ENCODE measurements at regions not wholly inside any gene's neighbourhood (a gene's known extent, or its start where the extent isn't known, plus 50 kb on each side); places are given as distances from the start of the nearest gene placed in this dataset.

DNA sequence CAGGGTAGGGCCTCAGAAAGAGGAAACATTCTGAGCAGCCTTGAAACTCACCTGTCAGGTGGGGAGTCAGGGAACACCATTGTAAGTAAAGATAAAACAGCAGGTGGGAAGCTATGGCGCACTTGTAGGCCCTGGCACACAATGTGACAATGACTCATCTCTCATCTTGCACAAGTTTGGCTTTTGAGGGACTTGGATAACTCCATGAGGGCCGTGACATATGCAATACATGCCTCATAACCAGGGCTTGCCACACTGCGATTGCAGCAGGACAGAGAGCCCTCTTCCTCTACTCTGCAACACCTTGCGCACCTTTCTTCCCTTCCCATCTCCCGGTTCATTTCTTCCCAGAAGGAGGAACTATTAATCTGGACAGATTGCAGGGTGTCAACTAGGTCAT is 144.9 kb downstream of the CEP120 start:
- H4K8ac ChIP-seq (ENCODE audit: extremely low read depth, insufficient read depth, low read length), result no peak overlapping the region
- no peak overlapping the region for H2BK12ac ChIP-seq (ENCODE audit: low read depth, low read length)
- CTCF ChIA-PET (ENCODE audit: partially characterized antibody), result interaction anchor here (0.6 to 1.6 kb wide), 4 partner anchors 66 to 820 kb away, joined by 3 to 4 read pairs (median 3); no protein-coding TSS in a partner anchor
- no peaks in the 10 kb centered on the region for H3K23me2 ChIP-seq (ENCODE audit: low read depth, low read length)
- 84% methylated on average over 5 of the region's 5 CpGs; no CpG with 5 or more reads in 1 of the 2 experiments for WGBS, 2 experiments (ENCODE audit: extremely low coverage in 1 of 2, insufficient coverage in 1 of 2, insufficient read length in 1 of 2, insufficient replicate concordance in 2 of 2, low coverage in 1 of 2, low lambda C conversion rate in 2 of 2, missing lambda C conversion rate in 1 of 2)
- H4K20me1 ChIP-seq (replicated peaks in 1 of 2; ENCODE audit: control insufficient read depth in 1 of 2, insufficient read depth in 2 of 2, low read length in 2 of 2), result no peaks in the 10 kb centered on the region
- no peak overlapping the region for H3K23ac ChIP-seq (ENCODE audit: insufficient read length)
- H3K79me2 ChIP-seq (ENCODE audit: control insufficient read depth in 1 of 2, insufficient read depth in 2 of 2, low read length in 2 of 2), result no peaks in the 10 kb centered on the region
- FAIRE-seq, result no peak
- H3K9me3 ChIP-seq (ENCODE audit: insufficient read depth in 2 of 2, low read depth in 1 of 2, low read length in 1 of 2), result no peaks in the 10 kb centered on the region
- DNase-seq (ENCODE audit: low read depth in 1 of 2, low spot score in 2 of 2), result no peak
- H3K4me3 ChIP-seq (ENCODE audit: extremely low read depth in 1 of 4, insufficient read depth in 2 of 4, low read depth in 3 of 4, low read length in 4 of 4), result no peak overlapping the region
- no peak overlapping the region for H4K91ac ChIP-seq (replicated peaks; ENCODE audit: insufficient read length, low read length)
- H2BK120ac ChIP-seq (replicated peaks; ENCODE audit: low read depth, low read length), result no peak overlapping the region
- no peak overlapping the region for H3K27ac ChIP-seq (ENCODE audit: low read depth, low read length)
- 0 out of 2 replicates have a peak overlapping the region, but pooled peaks have one; percentile 68 for H2AFZ ChIP-seq (ENCODE audit: low read length)
- POLR2A ChIA-PET (ENCODE audit: partially characterized antibody), result interaction anchor here (0.6 to 1.5 kb wide), 2 partner anchors 14 to 17 kb away, joined by 3 to 5 read pairs; no protein-coding TSS in a partner anchor
- H3K4ac ChIP-seq (replicated peaks; ENCODE audit: insufficient read length, low read depth, low read length), result no peak overlapping the region
- no peak overlapping the region for H4K5ac ChIP-seq (ENCODE audit: insufficient read length, low read depth, low read length)
- no peak overlapping the region for H3K4me2 ChIP-seq (ENCODE audit: insufficient read depth in 1 of 2, low read depth in 2 of 2, low read length in 2 of 2)
- H3K56ac ChIP-seq (replicated peaks; ENCODE audit: insufficient read length, low read depth, low read length), result no peak overlapping the region
- H3K27me3 ChIP-seq (replicated peaks in 1 of 4; ENCODE audit: control insufficient read depth in 3 of 4, extremely low read depth in 1 of 4, insufficient read depth in 3 of 4, low read length in 3 of 4), result no peaks in the 10 kb centered on the region
- no peak overlapping the region for H2BK5ac ChIP-seq (ENCODE audit: low read depth, low read length)
- no peak overlapping the region for H3K14ac ChIP-seq (ENCODE audit: insufficient read length)
- H3K18ac ChIP-seq (ENCODE audit: extremely low read depth, low read length), result no peak overlapping the region
- no peak overlapping the region for H2BK15ac ChIP-seq (ENCODE audit: low read length)
- H3K79me1 ChIP-seq (ENCODE audit: low read depth, low read length), result no peaks in the 10 kb centered on the region
- H2BK20ac ChIP-seq (ENCODE audit: low read length), result no peak overlapping the region
- no peak overlapping the region for H2AK5ac ChIP-seq (ENCODE audit: low read depth, low read length)
- no peaks in the 10 kb centered on the region for H3K4me1 ChIP-seq (replicated peaks in 1 of 4; ENCODE audit: control insufficient read depth in 3 of 4, insufficient read depth in 4 of 4, low read length in 3 of 4)
- no peak overlapping the region for H3K9ac ChIP-seq (replicated peaks in 1 of 4; ENCODE audit: extremely low read depth in 1 of 4, low read depth in 3 of 4, low read length in 3 of 4)
- no peaks in the 10 kb centered on the region for H3K36me3 ChIP-seq (ENCODE audit: control insufficient read depth in 2 of 4, insufficient read depth in 4 of 4, low read length in 3 of 4)
- TF ChIP-seq, protein P1, sequence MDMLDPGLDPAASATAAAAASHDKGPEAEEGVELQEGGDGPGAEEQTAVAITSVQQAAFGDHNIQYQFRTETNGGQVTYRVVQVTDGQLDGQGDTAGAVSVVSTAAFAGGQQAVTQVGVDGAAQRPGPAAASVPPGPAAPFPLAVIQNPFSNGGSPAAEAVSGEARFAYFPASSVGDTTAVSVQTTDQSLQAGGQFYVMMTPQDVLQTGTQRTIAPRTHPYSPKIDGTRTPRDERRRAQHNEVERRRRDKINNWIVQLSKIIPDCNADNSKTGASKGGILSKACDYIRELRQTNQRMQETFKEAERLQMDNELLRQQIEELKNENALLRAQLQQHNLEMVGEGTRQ (IDR thresholded peaks at IDR 0.05; ENCODE audit: low read length), result no peak
- TF ChIP-seq CBX5 (IDR thresholded peaks at IDR 0.05; ENCODE audit: low read depth, low read length) (no peak), YY1 (IDR thresholded peaks at IDR 0.05; ENCODE audit: low read depth, low read length) (no peak), SIX5 (IDR thresholded peaks at IDR 0.05; ENCODE audit: low read depth, low read length) (no peak), KDM4A (IDR thresholded peaks at IDR 0.05; ENCODE audit: low read depth, low read length, severe bottlenecking) (no peak), JUN (IDR thresholded peaks at IDR 0.05; ENCODE audit: low read depth, low read length) (no peak), POLR2AphosphoS5 (IDR thresholded peaks at IDR 0.05; ENCODE audit: low read depth, low read length) (no peak), PHF8 (conservative IDR thresholded peaks at IDR 0.05; ENCODE audit: low read depth, low read length) (no peak)
